PFSK-1 (cell line): ENCODE measurements at regions not wholly inside any gene's neighbourhood (a gene's known extent, or its start where the extent isn't known, plus 50 kb on each side); places are given as distances from the start of the nearest gene placed in this dataset.

Source experiments
- POLR2AphosphoS5 ChIP-seq: IDR thresholded peaks from 2 replicates; pipeline ENCODE4 v1.6.1; 2012; ENCODE audit warnings: low read depth, mild to moderate bottlenecking, control low read depth, low read length, moderate library complexity
- REST ChIP-seq, 2 experiments: IDR thresholded peaks; 2 replicates each; pipeline versions ENCODE4 v1.6.1 to v1.8.0; 2011 to 2012; ENCODE audit warnings: low read depth in 2 of 2, low read length in 2 of 2, control low read depth in 1 of 2, inconsistent platforms in 1 of 2, mild to moderate bottlenecking in 1 of 2, moderate library complexity in 1 of 2; ENCODE audit not compliant: insufficient read depth in 1 of 2
- TAF1 ChIP-seq: IDR thresholded peaks from 2 replicates; pipeline ENCODE4 v1.6.1; 2012; ENCODE audit warnings: low read length, control low read depth, borderline replicate concordance; ENCODE audit not compliant: insufficient read depth

GRCh38 chr1:232547938-232548484 lies 81.9 kb downstream of the SIPA1L2 start:
- TF ChIP-seq POLR2AphosphoS5, result no peak
- no peak for TF ChIP-seq TAF1
- TF ChIP-seq REST (IDR thresholded peaks at IDR 0.05; ENCODE audit: insufficient read depth in 1 of 2, low read depth in 2 of 2, low read length in 2 of 2), result no peak
